ENCODE measurements at regions not wholly inside any gene's neighbourhood (a gene's known extent, or its start where the extent isn't known, plus 50 kb on each side); places are given as distances from the start of the nearest gene placed in this dataset.

- intact Hi-C loops (cut with DNase I): no loop called here
- H3K27ac ChIP-seq: no peak overlapping the region
- no peak overlapping the region for H3K4me3 ChIP-seq
- no peak for ATAC-seq
- TF ChIP-seq CTCF (IDR thresholded peaks at IDR 0.05): no peak
- no peaks in the 10 kb centered on the region for H3K27me3 ChIP-seq
- no peaks in the 10 kb centered on the region for H3K4me1 ChIP-seq
- no peaks in the 10 kb centered on the region for H3K36me3 ChIP-seq
- DNase-seq: no peak
- H3K9me3 ChIP-seq: no peaks in the 10 kb centered on the region
Measured at GRCh38 chr16:55988013-55988412, 112.8 kb upstream of the CES5A start.

GRCh38 chr16:55982597-55982996, 107.4 kb upstream of the CES5A start:
- no peaks in the 10 kb centered on the region for H3K27me3 ChIP-seq
- no peak for ATAC-seq
- no peaks in the 10 kb centered on the region for H3K36me3 ChIP-seq
- H3K4me3 ChIP-seq: no peak overlapping the region
- no peak for DNase-seq
- no peak overlapping the region for H3K27ac ChIP-seq
- H3K9me3 ChIP-seq: no peaks in the 10 kb centered on the region
- TF ChIP-seq CTCF (IDR thresholded peaks at IDR 0.05): no peak
- no peaks in the 10 kb centered on the region for H3K4me1 ChIP-seq
- intact Hi-C loops (cut with DNase I): no loop called here

- DNase-seq: no peak
- ATAC-seq: no peak
- H3K9me3 ChIP-seq: no peaks in the 10 kb centered on the region
- TF ChIP-seq CTCF (IDR thresholded peaks at IDR 0.05): no peak
- H3K4me3 ChIP-seq: no peak overlapping the region
- no peaks in the 10 kb centered on the region for H3K27me3 ChIP-seq
- H3K36me3 ChIP-seq: no peaks in the 10 kb centered on the region
- intact Hi-C loops (cut with DNase I): no loop called here
- H3K4me1 ChIP-seq: no peaks in the 10 kb centered on the region
- no peak overlapping the region for H3K27ac ChIP-seq
Measured at GRCh38 chr16:55981557-55981956, 106.4 kb upstream of the CES5A start.

GRCh38 chr16:55976815-55977214, 101.6 kb upstream of the CES5A start:
- ATAC-seq (no peak), DNase-seq (no peak)
- intact Hi-C loops (cut with DNase I): no loop called here
- no peaks in the 10 kb centered on the region for H3K4me1 ChIP-seq
- TF ChIP-seq CTCF (IDR thresholded peaks at IDR 0.05): no peak
- no peaks in the 10 kb centered on the region for H3K9me3 ChIP-seq
- H3K27ac ChIP-seq: no peak overlapping the region
- no peak overlapping the region for H3K4me3 ChIP-seq
- no peaks in the 10 kb centered on the region for H3K36me3 ChIP-seq
- H3K27me3 ChIP-seq: no peaks in the 10 kb centered on the region

- Histone ChIP-seq H3K4me1 (no peaks in the 10 kb centered on the region), H3K4me3 (no peak overlapping the region), H3K9me3 (no peaks in the 10 kb centered on the region), H3K27me3 (no peaks in the 10 kb centered on the region), H3K36me3 (no peaks in the 10 kb centered on the region), H3K27ac (no peak overlapping the region)
- no peak for TF ChIP-seq CTCF (IDR thresholded peaks at IDR 0.05)
- intact Hi-C loops (cut with DNase I): no loop called here
- DNase-seq (no peak), ATAC-seq (no peak)
Measured at GRCh38 chr16:55971447-55971846, 96.3 kb upstream of the CES5A start.

- DNase-seq (no peak), ATAC-seq (no peak)
- Histone ChIP-seq H3K4me1 (no peaks in the 10 kb centered on the region), H3K27ac (no peak overlapping the region), H3K36me3 (no peaks in the 10 kb centered on the region), H3K27me3 (no peaks in the 10 kb centered on the region), H3K9me3 (no peaks in the 10 kb centered on the region), H3K4me3 (no peak overlapping the region)
- intact Hi-C loops (cut with DNase I): no loop called here
- TF ChIP-seq CTCF (IDR thresholded peaks at IDR 0.05): no peak
Measured at GRCh38 chr16:55968221-55968620, 93.0 kb upstream of the CES5A start.
